GM21526 (cell line): ENCODE measurements at regions not wholly inside any gene's neighbourhood (a gene's known extent, or its start where the extent isn't known, plus 50 kb on each side); places are given as distances from the start of the nearest gene placed in this dataset.
"Not testable (repeated sequence)": the region's sequence is repeated elsewhere in the genome, so short reads cannot be mapped to it uniquely, and the experiment has no call there.

Source experiments
- ATAC-seq: cut with Tn5 transposase; IDR thresholded peaks from one replicate; pipeline ENCODE4 v1.9.1; 2021; ENCODE audit warnings: moderate library complexity; ENCODE audit not compliant: unreplicated experiment, low FRiP score

DNA sequence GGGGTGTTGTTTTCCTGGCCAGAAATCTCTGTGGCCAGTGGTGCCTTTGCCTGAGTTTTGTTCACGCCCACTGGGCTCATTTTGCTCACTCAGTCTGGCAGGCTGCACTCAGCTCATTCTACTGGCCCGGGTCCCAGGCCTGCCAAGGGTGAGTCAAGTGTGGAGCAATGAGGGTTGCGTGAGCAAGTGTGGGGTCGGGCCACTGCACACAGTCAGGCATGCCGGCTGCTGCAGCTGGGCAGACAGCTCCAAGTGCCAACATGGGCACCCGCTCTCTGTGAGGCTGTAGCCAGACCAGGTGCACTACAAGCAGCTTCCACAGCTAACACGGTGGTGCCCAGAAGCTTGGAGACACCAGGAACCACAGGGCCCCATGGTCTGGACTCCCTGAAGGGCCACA lies 801.1 kb upstream of the RAB6C start:
- no peak for ATAC-seq

DNA sequence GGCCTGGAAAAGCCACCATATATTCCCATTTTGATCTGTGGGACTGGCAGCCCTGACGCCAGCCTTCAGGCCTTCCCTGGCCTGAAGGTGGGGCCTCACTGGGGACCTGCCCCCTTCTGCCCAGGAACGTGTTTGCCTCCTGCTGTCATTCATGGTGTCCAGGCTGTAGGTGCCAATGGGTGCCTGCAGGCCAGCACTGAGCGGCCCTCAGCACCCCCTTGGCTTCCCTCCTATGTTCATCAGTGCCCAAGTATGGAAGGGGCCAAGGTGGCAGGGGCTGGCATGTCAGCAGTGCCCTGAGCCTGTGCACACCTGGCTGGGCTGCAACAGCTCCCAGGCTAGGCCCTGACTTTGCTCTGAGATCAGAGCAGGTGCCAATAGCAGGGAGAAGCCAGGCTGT lies 800.3 kb upstream of the RAB6C start:
- ATAC-seq: no peak

DNA sequence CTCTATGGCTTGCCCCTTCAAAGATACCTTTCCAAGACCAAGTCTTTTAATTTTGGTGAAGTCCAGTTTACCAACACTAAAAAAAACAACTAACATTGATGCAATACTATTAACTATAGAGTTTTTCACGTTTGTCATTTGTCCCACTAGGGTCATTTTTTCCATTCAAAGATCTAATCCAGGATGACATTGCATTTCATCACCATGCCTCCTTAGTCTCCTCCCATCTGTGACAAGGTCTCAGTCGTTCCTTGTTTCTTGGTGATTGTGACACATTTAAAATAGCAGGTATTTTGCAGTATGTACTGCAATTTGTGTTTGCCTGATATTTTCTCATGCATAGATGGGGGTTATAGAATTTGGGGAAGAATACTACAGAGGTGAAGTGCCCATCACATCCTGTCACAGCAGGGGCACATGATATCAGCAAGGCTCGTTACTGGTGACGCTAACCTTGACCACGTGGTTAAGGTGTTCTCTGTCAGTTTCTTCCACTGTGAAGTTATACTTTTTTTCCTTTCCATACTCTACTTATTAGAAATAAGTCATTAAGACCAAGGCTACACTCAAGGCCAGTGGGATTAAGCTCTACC lies 799.2 kb upstream of the RAB6C start:
- no peak for ATAC-seq

DNA sequence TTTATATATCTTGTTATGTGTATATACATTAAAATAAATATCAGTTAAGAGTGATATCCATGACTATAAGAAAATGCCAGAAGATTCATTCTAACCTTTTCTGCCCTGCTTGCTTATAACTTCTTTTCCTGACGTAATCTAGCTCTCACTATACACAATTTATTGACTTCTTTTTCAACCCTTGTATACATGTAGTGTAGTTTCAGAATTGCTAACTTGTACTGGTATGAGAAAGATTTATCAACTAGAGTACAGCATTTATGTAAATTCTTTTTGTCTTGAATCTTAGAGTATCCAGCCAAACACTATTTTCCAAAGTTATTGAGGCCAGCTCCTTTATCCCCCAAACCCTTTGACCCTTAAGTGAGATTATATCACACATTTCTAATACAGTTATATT lies 798.0 kb upstream of the RAB6C start:
- ATAC-seq: no peak

DNA sequence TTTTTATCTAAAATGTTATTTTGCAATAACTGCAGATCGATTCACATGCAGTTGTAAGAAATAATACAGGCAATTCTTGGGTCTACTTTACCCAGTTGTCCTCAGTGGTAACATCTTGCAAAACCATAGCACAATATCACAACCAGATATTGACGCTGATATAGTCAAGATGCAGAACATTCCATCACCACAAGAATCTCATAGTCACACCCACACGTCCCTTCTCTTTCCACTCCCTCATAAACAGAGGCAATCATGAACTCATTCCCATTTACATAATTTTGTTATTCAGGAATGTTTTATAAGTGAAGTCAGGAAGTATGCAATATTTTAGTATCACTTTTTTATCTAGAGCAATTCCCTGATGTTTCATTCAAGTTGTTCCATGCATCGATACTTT lies 797.5 kb upstream of the RAB6C start:
- ATAC-seq: no peak

DNA sequence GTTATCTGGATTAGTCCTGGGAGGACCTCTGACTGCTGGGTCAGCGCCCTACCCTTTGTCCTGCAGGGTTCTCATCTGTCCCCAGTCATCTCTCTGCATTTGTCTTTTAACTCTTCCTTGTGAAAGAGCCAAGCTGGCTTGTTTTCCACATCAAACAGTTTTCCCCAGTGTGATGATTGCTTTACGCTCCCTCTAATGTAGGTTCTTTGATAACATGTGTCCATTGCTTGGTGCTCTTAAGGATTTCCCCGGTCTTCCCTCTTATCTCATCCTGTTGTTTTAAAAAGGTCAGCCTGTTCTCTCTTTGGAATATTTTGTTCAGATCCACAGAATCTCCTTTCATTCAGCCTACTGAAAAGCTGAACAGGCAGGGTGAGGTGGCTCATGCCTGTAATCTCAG lies 792.1 kb upstream of the RAB6C start:
- no peak for ATAC-seq

DNA sequence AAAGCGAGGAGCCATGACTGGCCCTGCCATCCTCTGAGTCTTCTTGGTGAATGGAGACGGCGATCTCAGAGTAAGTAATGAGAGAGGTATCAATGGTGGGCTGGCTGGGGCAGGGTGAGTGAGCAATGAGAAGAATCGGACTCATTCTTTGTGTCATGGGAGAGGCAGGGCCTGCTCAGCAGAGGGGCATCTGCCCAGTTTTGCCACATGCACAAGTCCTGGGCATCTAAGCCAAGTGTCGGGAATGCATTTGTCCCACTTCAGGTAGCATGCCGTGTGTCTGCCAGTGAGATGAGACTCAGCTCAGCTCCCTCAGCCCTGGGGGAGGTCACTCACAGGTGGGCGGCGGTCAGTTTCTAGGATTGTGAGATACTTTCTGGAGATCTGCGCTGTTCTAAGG lies 791.0 kb upstream of the RAB6C start:
- no peak for ATAC-seq

DNA sequence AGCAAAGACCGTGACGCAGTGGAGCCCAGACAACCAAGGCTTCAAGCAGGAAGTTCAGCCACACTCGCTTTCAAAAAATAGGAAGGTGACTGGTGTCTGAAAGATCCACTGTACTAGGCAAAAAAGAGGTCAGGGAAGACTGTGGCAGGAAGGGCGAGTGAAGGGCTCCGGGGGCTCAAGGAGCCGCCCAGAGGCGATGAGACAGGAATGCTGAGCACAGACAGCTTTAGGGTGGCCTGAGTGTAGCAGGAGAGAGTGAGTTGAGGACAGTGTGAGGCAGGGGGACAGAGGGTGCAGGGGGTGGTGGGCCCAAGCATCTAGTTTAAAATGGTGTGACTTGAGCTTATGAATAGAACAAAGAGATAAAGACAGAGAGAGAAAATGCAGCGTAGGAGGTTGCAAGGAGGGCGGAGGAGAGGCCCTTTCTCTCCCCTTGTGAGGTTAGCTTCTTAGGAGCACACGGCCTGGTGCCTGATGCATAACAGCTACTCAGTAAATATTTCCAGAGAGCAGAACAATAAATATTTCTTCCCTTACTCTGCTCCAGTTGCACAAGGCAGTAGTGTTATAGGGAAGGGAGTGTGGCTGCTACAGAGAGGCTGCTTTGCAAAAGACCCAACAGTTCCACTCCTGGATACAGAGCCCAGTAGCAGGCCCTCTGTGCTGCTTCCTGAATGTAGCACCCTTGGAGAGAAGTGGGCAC lies 789.7 kb upstream of the RAB6C start:
- ATAC-seq: no peak

DNA sequence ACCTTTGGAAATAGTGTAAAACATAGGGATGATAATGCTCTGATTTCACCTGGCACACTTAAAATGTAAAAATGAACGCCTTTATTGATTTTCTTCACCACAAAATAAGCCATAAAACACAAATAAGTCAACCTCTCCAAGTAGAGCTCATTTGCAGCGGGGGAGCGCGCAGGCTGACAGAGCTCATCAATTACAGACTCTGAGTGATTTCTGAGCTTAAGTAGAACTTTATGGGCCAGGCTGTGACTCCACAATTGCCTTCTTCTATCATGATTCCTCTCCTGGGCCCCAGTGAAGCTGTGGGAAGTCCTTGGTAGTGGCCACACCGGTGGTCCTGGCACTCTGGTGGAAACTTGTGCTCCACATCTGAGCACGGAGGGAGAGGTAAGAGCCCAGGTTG lies 789.0 kb upstream of the RAB6C start:
- no peak for ATAC-seq

DNA sequence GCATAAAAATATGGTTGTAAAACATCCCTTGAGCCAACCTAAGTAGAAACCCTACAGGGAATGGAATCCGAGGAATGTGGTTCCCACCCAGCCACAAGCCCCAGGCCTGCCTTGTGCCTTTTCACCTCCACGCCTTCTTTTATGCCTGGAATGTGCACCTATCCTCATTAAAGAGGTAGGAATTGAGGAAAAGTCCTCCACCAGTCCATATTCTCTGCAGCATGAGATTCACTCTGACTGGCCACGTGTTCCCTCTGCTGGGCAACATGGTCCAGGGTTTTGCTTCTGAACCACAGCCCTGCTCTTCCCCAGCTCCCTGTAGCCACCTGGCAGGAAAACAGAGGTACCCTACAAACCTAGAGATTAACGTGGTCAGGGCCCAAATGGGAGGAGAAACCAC lies 787.9 kb upstream of the RAB6C start:
- ATAC-seq: no peak

DNA sequence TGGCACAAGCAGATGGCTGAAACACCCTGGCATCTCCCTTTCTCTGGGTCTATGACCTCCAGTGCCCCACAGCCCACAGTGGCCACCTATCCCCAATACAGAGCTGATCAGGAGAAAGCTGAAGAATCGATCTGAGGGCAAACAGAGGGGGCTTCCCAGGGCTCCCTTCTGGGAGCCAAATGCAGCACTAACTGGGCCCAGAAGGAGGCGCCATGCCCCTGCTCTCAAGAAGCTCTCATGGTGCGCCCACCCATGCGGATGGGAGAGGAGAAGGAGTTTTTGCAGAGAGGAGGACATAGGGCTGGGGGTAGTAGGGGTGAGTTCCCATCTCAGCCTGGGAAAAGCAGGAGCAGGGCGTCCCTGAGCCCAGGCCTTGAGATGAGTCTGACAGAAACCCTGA lies 787.3 kb upstream of the RAB6C start:
- ATAC-seq: no peak

DNA sequence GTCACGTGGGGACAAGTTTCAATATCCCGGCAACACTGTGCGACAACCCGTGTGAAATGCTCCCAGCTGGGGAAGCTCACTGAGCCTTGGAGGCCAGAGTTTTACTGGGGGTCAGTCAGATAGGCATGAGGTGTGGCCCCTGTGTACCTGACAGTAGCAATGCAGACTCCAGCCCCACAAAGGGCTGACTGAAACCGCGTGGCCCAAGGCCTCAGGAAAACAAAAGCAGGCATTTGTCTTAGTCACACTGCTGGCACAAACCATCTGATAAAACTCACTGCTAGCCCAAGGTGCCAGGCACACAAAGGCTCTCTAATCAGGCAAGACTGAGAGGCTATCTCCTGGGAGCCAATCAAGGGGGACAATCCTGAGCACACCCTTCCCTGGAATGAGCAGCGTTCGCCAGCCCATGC lies 786.6 kb upstream of the RAB6C start:
- no peak for ATAC-seq

DNA sequence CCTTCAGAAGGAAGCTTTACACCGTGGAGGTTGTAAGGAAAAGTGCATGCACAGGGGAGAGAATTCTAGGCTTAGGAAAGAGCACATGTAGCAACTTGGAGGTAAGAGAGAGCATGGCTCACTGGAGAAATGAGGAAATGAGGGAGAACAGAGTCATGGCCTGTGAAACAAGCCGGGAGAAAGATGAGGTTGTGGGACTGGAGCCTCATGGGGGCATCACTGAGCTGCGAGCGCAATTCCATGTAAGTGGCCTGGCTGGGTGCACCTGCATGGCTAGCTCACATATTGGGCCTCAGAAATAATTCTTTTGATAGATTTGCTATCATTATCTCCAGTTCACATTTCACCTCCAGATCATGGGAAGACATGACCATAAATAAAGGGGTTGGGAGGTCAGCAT lies 785.5 kb upstream of the RAB6C start:
- ATAC-seq: no peak

DNA sequence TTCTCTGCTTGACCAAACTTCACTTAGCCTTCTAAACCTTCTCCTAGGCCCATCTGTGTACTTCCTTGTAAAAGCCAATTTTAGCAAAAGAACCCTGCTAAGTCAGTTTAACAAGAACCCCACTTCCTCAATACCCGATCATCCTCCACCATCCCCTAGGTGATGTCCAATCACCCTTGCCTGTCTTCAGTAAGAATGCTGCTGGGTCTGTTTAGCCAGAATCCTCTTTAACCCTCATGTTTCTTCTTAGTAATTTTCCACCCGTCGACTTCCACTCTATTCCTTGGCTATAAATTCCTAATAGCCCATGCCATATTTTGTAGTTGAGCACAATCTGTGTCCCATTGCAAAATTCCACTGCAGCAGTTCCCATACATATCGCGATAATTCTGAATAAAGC lies 780.0 kb upstream of the RAB6C start:
- no peak for ATAC-seq

DNA sequence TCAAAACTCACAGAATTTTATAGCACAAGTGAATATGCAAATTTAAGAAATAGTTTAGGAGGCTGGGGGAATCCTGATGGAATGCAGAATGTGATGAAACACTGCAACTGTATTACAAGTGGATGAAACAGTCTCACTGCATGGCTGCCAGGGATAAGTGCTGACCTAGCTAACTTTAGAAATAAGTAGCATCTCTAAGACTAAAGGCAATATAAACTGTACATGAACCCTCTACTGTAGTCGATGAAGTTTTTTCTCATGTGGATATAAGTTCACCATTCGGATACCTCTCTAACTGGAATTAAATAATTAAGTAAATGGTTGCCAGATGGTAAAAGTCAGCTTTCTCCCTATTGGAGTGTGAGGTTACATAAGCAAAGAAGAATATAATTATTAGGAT lies 777.8 kb upstream of the RAB6C start:
- ATAC-seq: no peak

DNA sequence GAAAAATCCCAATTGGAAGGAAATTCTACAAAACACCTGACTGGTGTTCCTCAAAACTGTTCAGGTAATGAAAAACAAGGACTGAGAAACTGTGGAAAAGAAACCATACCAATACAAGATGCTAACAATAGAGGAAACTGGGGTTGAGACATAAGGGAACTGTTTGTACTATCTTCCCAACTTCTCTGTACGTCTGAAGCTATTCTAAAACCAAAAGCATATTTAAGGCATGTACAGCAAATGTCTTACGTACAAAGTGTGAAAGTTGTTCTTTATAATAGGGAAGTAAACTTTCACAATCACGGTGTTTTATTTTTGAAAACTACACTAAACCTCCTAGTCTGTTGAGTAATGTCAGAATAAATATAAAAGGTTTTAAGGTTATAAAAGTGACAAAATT lies 776.1 kb upstream of the RAB6C start:
- ATAC-seq: no peak

DNA sequence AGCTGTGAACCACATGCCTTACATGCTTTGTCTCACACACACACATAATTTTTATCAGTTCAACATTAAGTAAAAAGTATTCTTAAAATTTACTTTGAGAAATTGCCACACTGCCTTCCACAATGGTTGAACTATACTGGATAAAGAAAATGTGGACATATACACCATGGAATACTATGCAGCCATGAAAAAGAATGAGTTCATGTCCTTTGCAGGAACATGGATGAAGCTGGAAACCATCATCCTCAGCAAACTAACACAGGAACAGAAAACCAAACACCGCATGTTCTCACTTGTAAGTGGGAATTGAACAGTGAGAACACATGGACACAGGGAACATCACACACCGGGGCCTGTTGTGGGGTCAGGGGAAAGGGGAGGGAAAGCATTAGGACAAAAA lies 774.9 kb upstream of the RAB6C start:
- not testable (repeated sequence) for ATAC-seq

DNA sequence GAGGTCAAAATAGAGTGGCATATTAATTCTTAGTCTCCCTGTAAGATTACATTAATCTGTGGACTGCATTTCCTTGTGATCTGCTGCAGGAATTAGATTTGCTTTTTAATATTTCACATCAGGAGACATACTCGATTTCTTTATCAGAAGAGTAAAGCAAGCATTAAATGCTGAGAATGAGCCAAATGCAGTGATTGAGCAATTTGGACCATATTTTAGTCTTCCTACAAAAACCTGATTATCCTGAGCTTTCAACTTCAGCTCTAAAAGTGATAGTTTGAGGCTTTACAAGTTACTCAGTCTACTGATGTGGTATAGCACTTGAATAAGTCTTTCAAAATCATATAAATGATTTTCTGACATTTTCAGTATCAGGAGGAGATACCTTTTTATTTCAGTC lies 774.3 kb upstream of the RAB6C start:
- ATAC-seq: no peak

DNA sequence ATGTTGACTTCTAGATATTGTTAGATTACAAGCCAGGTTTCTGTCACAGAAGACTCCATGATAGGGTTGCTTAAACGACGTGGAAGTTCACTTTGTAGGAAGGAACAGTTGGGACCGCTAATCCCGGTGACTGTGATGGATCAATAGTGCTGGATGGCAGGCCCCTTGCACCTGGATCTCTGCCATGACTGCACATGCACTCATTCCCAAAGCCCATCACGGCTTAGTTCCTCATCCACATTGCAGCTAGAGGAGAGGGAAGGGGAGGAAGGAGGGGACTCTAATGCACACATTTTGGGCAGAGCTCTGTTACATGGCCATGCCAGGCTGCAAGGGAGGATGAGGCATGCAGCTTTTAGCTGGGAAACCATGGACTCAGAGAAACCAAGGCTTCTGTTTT lies 773.7 kb upstream of the RAB6C start:
- no peak for ATAC-seq

DNA sequence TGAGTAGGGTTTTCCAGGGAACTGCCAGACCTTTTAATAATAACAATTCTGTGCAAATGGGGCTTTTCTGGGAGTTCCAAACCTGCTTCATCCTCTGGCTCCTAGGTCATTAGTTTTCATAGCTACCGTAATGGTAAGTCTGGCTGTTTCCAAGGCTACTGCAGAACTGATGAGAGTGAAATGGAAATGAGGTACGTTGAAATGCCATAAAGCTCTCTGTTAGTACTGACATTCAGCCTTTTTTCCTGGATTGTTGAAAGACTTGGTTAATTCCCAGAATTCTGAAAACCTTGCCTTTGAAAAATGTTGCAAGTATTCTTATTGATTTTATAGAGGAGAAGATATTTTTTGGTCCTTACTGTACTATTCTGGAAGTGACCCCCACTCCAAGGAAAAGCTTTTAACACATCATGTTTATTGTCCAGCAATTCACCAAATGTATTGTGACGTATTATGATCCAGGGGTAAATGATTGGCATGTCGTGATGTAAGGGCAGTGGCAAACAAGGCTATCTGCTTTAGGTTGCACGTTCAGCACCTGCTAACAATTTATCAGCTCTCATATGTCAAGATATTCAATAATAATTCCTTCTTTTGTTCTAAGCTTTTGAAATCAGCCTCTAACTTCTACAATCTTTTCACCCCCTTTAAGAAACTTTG lies 767.0 kb upstream of the RAB6C start:
- no peak for ATAC-seq

DNA sequence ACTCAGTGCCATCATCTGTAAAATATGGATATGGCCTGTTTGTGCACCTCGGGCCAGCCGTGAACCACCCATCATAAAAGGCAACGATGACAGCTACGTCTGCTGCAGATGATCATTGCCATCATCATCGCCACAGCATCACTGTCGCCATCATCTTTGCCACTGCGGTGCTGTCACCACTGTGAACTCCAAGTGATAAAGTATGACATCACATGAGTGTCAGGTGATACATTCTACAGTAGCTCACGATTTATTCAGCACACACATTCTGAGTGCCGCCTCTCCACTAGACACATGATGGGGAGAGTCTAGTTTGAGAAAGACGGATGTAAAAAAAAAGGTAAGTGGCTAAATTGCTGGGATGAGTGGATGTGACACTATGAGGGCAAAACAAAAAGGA lies 755.4 kb upstream of the RAB6C start:
- no peak for ATAC-seq

DNA sequence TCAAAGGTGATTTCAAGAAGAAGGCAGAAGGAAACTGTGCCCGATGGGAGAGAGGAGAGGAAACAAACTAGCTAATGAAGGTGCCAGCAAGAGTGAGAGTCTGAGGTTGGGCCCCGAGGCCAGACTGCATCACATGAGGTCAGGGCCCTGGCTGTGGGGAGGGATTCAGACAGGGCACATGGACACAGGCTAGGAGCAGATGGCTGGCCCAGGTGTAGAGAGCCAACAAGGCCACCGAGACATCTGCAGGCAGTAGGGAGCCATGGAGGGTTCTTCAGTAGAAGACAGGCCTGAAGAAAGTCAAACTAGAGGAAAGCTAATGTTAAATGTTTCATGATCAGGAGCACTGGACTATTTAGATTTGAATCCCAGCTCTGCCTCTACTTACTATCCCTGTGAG lies 755.0 kb upstream of the RAB6C start:
- ATAC-seq: no peak
